Common myeloid progenitor, CD34-positive (primary cell): ENCODE measurements at regions not wholly inside any gene's neighbourhood (a gene's known extent, or its start where the extent isn't known, plus 50 kb on each side); places are given as distances from the start of the nearest gene placed in this dataset.

Experiments used
- CTCF ChIA-PET: fragments of 350-600 bp; sonication (Branson Sonifier 250); formaldehyde crosslinking; loops from one replicate; lab custom pipeline; 2021; ENCODE audit warnings: antibody characterized with exemption; lab: Charles Lee
- POLR2A ChIA-PET: fragments of 350-600 bp; sonication (Branson Sonifier 250); formaldehyde crosslinking; loops from one replicate; lab custom pipeline; 2021; ENCODE audit warnings: antibody characterized with exemption; lab: Charles Lee
- DNase-seq, 3 donors: peaks; one replicate each; pipeline versions ENCODE4 v3.0.0 to v3.0.0-alpha.2; 2013
- H3K27ac ChIP-seq, 2 experiments: 1 replicate in 1 of 2; 2 replicates in 1 of 2; pipeline ENCODE4 v1.7.0; 2013; ENCODE audit warnings: inconsistent platforms in 2 of 2, low read length in 2 of 2, mild to moderate bottlenecking in 2 of 2, low read depth in 1 of 2, moderate library complexity in 1 of 2; ENCODE audit not compliant: severe bottlenecking in 2 of 2, insufficient read depth in 1 of 2, poor library complexity in 1 of 2
- H3K27me3 ChIP-seq, 5 experiments: replicated peaks in 2 of 5; 1 replicate in 3 of 5; 2 replicates in 2 of 5; pipeline versions ENCODE4 v1.6.1 to v1.7.0; 2013; ENCODE audit warnings: low read length in 4 of 5, mild to moderate bottlenecking in 2 of 5, moderate library complexity in 2 of 5, inconsistent platforms in 1 of 5; ENCODE audit not compliant: insufficient read depth in 5 of 5, control insufficient read depth in 4 of 5
- H3K36me3 ChIP-seq, 4 experiments: 1 replicate in 2 of 4; 2 replicates in 2 of 4; pipeline versions ENCODE4 v1.6.1 to v1.7.0; 2013; ENCODE audit warnings: low read length in 3 of 4, control low read depth in 1 of 4, mild to moderate bottlenecking in 1 of 4; ENCODE audit not compliant: control insufficient read depth in 4 of 4, insufficient read depth in 4 of 4
- H3K4me1 ChIP-seq, 4 experiments: 1 replicate in 3 of 4; 2 replicates in 1 of 4; pipeline versions ENCODE4 v1.6.1 to v1.7.1; 2013; ENCODE audit warnings: low read length in 3 of 4, mild to moderate bottlenecking in 3 of 4, control low read depth in 1 of 4, inconsistent platforms in 1 of 4, moderate library complexity in 1 of 4; ENCODE audit not compliant: control insufficient read depth in 4 of 4, insufficient read depth in 4 of 4; ENCODE audit errors: control extremely low read depth in 1 of 4
- H3K4me3 ChIP-seq, 7 experiments: 1 replicate in 4 of 7; 2 replicates in 3 of 7; pipeline versions ENCODE4 v1.5.1 to v1.7.0; 2013; ENCODE audit warnings: mild to moderate bottlenecking in 7 of 7, low read length in 6 of 7, moderate library complexity in 6 of 7, inconsistent platforms in 2 of 7, low read depth in 2 of 7, control low read depth in 1 of 7; ENCODE audit not compliant: insufficient read depth in 4 of 7, control insufficient read depth in 1 of 7; ENCODE audit errors: extremely low read depth in 1 of 7
- H3K9me3 ChIP-seq, 5 experiments: 1 replicate in 4 of 5; 2 replicates in 1 of 5; pipeline versions ENCODE4 v1.6.1 to v1.7.1; 2013; ENCODE audit warnings: low read length in 4 of 5, mild to moderate bottlenecking in 2 of 5, inconsistent platforms in 1 of 5, low read depth in 1 of 5, moderate library complexity in 1 of 5; ENCODE audit not compliant: control insufficient read depth in 4 of 5, insufficient read depth in 2 of 5; ENCODE audit errors: control extremely low read depth in 1 of 5
- WGBS: methylation state at CpG from one replicate; pipeline ENCODE4 v1.1.5; 2013; ENCODE audit not compliant: insufficient coverage; 5-methylcytosine and 5-hydroxymethylcytosine counted together

DNA sequence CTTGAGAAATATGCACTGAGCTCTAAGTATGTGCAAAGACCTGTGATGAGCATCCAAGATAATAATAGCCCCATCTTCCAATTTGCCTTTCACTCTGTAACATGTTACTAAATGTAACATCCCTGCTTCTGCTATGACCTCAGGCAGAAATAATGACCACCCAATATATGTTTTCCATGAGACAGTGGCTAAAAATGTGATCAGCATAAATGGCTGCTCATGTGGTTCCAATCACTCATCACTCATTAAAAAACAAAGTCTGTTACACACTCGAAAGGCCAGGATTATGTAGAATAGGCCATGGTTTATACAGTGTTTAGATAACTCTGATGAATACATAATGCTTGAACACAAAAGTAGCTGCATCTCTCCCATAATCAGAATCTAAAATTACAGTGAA lies 71.4 kb upstream of the MOCS2 start:
- DNase-seq, result no peak
- Histone ChIP-seq H3K27ac (peak overlapping the region in 1 of 2 experiments; percentile 35), H3K4me1 (peaks cover 0 to 24% (median 7%) of the 10 kb centered on the region in 4 experiments), H3K9me3 (no peaks in the 10 kb centered on the region), H3K36me3 (no peaks in the 10 kb centered on the region), H3K27me3 (no peaks in the 10 kb centered on the region), H3K4me3 (no peak overlapping the region)
- CTCF ChIA-PET, result no interaction called here
- POLR2A ChIA-PET, result no interaction called here
- no CpG with 5 or more reads among the region's 1 CpG for WGBS

DNA sequence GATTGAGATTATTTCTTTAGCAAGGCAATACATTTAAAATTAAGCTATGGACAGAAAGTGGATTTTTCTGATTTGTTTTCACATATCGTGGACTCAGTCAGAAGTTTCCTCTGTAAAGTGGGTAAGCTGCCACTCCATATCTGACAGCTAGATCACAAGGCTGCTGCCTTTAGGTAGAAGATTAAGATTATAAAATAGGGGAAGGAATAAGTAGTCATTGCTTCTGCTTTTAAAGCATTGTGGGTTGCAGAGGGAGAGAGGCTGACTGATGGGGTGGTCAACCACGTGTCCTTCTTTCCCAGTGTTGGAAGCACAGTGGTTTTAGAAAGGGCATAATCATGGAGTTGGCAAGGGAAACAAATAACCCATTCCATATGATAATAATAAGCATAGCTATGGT lies 74.3 kb upstream of the MOCS2 start:
- peak in 2 of 3 donors; percentile 28 to 44 for DNase-seq
- no peaks in the 10 kb centered on the region for H3K27me3 ChIP-seq
- H3K4me1 ChIP-seq, result peaks cover 0 to 24% (median 7%) of the 10 kb centered on the region in 4 experiments
- no peaks in the 10 kb centered on the region for H3K36me3 ChIP-seq
- WGBS, result 20% methylated on average over 1 of the region's 2 CpGs
- no peak overlapping the region for H3K4me3 ChIP-seq
- no peak overlapping the region for H3K27ac ChIP-seq
- CTCF ChIA-PET, result no interaction called here
- POLR2A ChIA-PET, result no interaction called here
- H3K9me3 ChIP-seq, result no peaks in the 10 kb centered on the region

GRCh38 chr5:53191548-53192165 lies 82.1 kb upstream of the MOCS2 start:
- DNase-seq, result no peak
- ChIA-PET CTCF (no interaction called here), POLR2A (no interaction called here)
- H3K4me3 ChIP-seq, result no peak overlapping the region
- no peaks in the 10 kb centered on the region for H3K27me3 ChIP-seq
- no peaks in the 10 kb centered on the region for H3K36me3 ChIP-seq
- H3K27ac ChIP-seq, result no peak overlapping the region
- peaks cover 0 to 5% (median 2%) of the 10 kb centered on the region in 5 experiments for H3K9me3 ChIP-seq
- WGBS, result 100% methylated on average over 1 of the region's 4 CpGs
- no peaks in the 10 kb centered on the region for H3K4me1 ChIP-seq

DNA sequence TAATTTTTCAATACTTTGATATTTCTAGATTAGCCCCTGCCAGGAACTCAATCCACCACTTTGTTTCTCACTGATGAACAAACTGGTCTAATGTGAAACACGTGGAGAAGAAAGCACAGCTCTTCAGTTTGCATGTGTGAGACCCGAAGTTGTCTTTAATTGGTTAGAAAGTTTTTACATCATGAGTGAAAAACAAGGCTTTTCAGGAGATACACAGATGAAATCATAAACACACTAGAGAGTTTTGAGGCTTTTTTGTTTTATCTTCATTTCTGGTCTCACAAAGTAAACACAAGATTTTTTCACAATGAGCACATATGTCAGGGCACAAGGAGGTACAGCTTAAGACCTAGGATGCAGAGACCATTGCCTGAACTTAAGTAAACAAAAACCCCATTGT lies 84.5 kb upstream of the MOCS2 start:
- Histone ChIP-seq H3K27me3 (no peaks in the 10 kb centered on the region), H3K4me1 (no peaks in the 10 kb centered on the region), H3K27ac (no peak overlapping the region), H3K4me3 (no peak overlapping the region), H3K9me3 (peaks cover 0 to 5% (median 2%) of the 10 kb centered on the region in 5 experiments), H3K36me3 (no peaks in the 10 kb centered on the region)
- 100% methylated on average over 1 of the region's 2 CpGs for WGBS
- no peak for DNase-seq
- POLR2A ChIA-PET, result no interaction called here
- CTCF ChIA-PET, result no interaction called here

GRCh38 chr5:53199882-53200281 lies 90.3 kb upstream of the MOCS2 start:
- no peak for DNase-seq
- Histone ChIP-seq H3K27me3 (no peaks in the 10 kb centered on the region), H3K9me3 (no peaks in the 10 kb centered on the region), H3K4me1 (no peaks in the 10 kb centered on the region), H3K27ac (no peak overlapping the region), H3K36me3 (no peaks in the 10 kb centered on the region), H3K4me3 (no peak overlapping the region)
- ChIA-PET POLR2A (no interaction called here), CTCF (no interaction called here)

DNA sequence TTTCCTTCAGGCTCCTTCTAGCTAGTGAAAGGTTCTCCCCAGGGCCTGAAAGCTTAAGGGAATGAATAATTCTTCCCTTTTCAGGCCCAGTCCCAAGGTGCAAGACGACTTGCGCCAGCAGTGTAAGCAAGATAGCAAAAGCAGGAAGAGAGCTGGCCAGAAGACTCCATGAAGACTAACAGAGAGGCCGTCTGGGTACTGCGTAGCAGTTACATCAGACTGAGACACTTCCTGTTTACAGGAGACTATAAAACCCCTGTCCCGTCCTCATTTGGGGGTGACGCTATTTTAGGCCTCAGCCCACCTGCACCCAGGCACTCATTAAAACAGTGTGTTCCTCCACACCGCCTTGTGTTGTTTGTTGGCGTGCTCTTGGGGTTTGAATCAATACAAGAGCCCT lies 90.7 kb upstream of the MOCS2 start:
- no peak overlapping the region for H3K4me3 ChIP-seq
- H3K27ac ChIP-seq, result no peak overlapping the region
- no peaks in the 10 kb centered on the region for H3K4me1 ChIP-seq
- DNase-seq, result peak in 1 of 3 donors; percentile 12
- CTCF ChIA-PET, result no interaction called here
- WGBS, result 76% methylated on average over 6 of the region's 8 CpGs
- POLR2A ChIA-PET, result no interaction called here
- no peaks in the 10 kb centered on the region for H3K27me3 ChIP-seq
- H3K36me3 ChIP-seq, result no peaks in the 10 kb centered on the region
- H3K9me3 ChIP-seq, result no peaks in the 10 kb centered on the region

- Histone ChIP-seq H3K9me3 (no peaks in the 10 kb centered on the region), H3K4me1 (no peaks in the 10 kb centered on the region), H3K36me3 (no peaks in the 10 kb centered on the region), H3K27me3 (no peaks in the 10 kb centered on the region), H3K4me3 (no peak overlapping the region), H3K27ac (no peak overlapping the region)
- no peak for DNase-seq
- POLR2A ChIA-PET, result no interaction called here
- CTCF ChIA-PET, result no interaction called here
- WGBS, result 97% methylated on average over 3 of the region's 3 CpGs
Measured at GRCh38 chr5:53201746-53202145, 92.2 kb upstream of the MOCS2 start.
